ENCODE measurements at regions not wholly inside any gene's neighbourhood (a gene's known extent, or its start where the extent isn't known, plus 50 kb on each side); places are given as distances from the start of the nearest gene placed in this dataset.

GRCh38 chr13:31456056-31456455 lies 256.3 kb downstream of the B3GLCT start:
- no peak overlapping the region for H3K27ac ChIP-seq
- intact Hi-C loops (cut with DNase I), result no loop called here
- H3K4me1 ChIP-seq, result no peaks in the 10 kb centered on the region
- TF ChIP-seq CTCF (IDR thresholded peaks at IDR 0.05), result no peak
- no peak for DNase-seq (ENCODE audit: low spot score in 2 of 2)
- no peaks in the 10 kb centered on the region for H3K36me3 ChIP-seq
- H3K4me3 ChIP-seq, result no peak overlapping the region
- no peaks in the 10 kb centered on the region for H3K9me3 ChIP-seq
- H3K27me3 ChIP-seq, result no peaks in the 10 kb centered on the region

GRCh38 chr13:31460061-31460460 lies 260.3 kb downstream of the B3GLCT start:
- no peak overlapping the region for H3K4me3 ChIP-seq
- DNase-seq (ENCODE audit: low spot score in 2 of 2), result no peak
- H3K27ac ChIP-seq, result no peak overlapping the region
- TF ChIP-seq CTCF (IDR thresholded peaks at IDR 0.05), result no peak
- no peaks in the 10 kb centered on the region for H3K27me3 ChIP-seq
- intact Hi-C loops (cut with DNase I), result no loop called here
- no peaks in the 10 kb centered on the region for H3K9me3 ChIP-seq
- H3K36me3 ChIP-seq, result no peaks in the 10 kb centered on the region
- no peaks in the 10 kb centered on the region for H3K4me1 ChIP-seq

GRCh38 chr13:31461923-31462322 lies 262.1 kb downstream of the B3GLCT start:
- H3K27me3 ChIP-seq, result no peaks in the 10 kb centered on the region
- intact Hi-C loops (cut with DNase I), result no loop called here
- H3K27ac ChIP-seq, result no peak overlapping the region
- H3K4me1 ChIP-seq, result no peaks in the 10 kb centered on the region
- no peak overlapping the region for H3K4me3 ChIP-seq
- no peaks in the 10 kb centered on the region for H3K36me3 ChIP-seq
- H3K9me3 ChIP-seq, result no peaks in the 10 kb centered on the region
- TF ChIP-seq CTCF (IDR thresholded peaks at IDR 0.05), result no peak
- DNase-seq (ENCODE audit: low spot score in 2 of 2), result no peak

GRCh38 chr13:31462766-31463165 lies 263.0 kb downstream of the B3GLCT start:
- H3K36me3 ChIP-seq, result no peaks in the 10 kb centered on the region
- no peaks in the 10 kb centered on the region for H3K27me3 ChIP-seq
- DNase-seq (ENCODE audit: low spot score in 2 of 2), result no peak
- TF ChIP-seq CTCF (IDR thresholded peaks at IDR 0.05), result no peak
- intact Hi-C loops (cut with DNase I), result no loop called here
- H3K9me3 ChIP-seq, result no peaks in the 10 kb centered on the region
- H3K27ac ChIP-seq, result no peak overlapping the region
- no peaks in the 10 kb centered on the region for H3K4me1 ChIP-seq
- H3K4me3 ChIP-seq, result no peak overlapping the region

- Histone ChIP-seq H3K27me3 (no peaks in the 10 kb centered on the region), H3K36me3 (no peaks in the 10 kb centered on the region), H3K27ac (no peak overlapping the region), H3K4me3 (no peak overlapping the region), H3K9me3 (no peaks in the 10 kb centered on the region), H3K4me1 (no peaks in the 10 kb centered on the region)
- intact Hi-C loops (cut with DNase I), result no loop called here
- no peak for TF ChIP-seq CTCF (IDR thresholded peaks at IDR 0.05)
- DNase-seq (ENCODE audit: low spot score in 2 of 2), result no peak
Observed at GRCh38 chr13:31468114-31468902, 268.5 kb downstream of the B3GLCT start.

Measured in ascending aorta (tissue), 2 donors.